ENCODE measurements at regions not wholly inside any gene's neighbourhood (a gene's known extent, or its start where the extent isn't known, plus 50 kb on each side); places are given as distances from the start of the nearest gene placed in this dataset.

DNA sequence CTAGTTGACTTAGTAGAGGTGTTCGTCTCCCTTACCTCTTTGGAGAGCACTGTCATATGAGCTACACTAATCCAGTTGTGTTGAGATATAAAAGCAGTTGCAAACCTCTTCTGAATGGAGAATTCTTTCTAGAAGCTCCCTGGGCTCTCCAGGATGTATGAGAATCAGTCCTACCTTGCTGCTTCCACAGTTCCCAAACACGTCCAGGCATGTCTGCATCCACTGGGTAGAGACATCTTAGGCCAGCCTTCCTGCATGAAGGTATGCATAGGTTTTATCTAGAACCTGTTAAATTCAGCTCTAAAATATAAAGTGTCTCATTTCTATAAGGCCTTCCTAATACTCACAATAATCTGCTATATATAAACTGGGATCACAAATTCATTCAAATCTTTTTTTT is 297.7 kb downstream of the CDC5L start:
- DNase-seq: no peak

DNA sequence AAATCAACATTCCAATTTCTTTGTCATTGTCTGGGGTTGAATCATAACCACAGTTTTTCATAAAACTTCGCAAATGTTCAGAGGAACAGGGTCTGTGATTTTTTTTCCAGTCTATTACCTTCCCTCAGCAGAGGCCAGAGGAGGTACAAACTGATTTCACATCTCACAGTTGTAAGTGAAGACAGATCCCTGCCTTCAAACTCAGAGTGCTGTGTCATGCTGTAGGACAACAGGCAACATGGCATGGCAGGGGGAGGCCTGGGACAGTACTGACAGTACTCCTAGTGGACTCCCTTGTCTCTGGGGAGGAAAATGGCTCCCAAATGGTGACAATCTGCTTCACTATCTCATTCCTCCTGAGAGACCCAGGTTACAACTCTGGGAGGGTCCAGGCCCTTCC is 308.6 kb downstream of the CDC5L start:
- no peak for DNase-seq

DNA sequence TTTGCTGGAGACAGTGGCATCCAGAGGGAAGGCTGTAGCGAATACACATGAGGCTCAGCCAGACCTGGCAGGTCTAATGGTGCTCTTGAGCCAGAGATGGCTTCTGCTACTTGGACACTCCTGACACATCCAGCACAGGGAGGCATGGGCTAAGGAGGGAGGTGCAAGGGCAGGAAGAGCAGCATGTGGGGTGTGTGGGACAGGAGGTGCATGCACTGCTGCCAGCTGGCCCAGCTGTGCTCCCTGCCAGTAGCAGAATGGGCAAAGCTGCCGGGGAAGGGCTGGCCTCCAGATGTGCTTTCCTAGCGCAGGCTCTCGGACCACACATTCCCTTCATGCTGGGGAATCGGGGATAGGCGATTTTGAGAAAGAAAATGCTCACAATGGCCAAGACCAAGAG is 309.2 kb downstream of the CDC5L start:
- no peak for DNase-seq

DNA sequence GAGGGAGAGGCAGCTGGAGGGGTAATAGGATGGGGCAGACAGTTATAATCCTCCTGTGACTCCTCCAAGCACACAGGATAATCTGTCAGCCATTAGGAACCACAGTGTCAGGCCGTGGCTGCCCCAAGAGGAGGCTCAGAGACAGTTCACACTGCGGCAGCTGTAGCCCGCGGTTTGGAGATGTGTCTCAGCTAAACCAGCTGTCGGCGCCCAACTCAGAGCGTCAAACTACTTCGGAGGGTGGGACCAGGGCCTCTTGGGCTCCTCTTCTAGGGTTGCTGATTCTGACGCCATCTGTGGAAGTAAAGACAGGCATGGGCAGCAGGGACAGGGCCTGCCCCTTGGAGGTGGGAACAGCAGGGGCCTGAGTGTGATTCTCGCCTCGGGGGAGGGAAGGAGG is 309.8 kb downstream of the CDC5L start:
- no peak for DNase-seq

GRCh38 chr6:44698602-44699001 is 311.1 kb downstream of the CDC5L start:
- DNase-seq: no peak

- no peak for DNase-seq
These were observed 311.6 kb downstream of the CDC5L start for GRCh38 chr6:44699082-44699481.

DNA sequence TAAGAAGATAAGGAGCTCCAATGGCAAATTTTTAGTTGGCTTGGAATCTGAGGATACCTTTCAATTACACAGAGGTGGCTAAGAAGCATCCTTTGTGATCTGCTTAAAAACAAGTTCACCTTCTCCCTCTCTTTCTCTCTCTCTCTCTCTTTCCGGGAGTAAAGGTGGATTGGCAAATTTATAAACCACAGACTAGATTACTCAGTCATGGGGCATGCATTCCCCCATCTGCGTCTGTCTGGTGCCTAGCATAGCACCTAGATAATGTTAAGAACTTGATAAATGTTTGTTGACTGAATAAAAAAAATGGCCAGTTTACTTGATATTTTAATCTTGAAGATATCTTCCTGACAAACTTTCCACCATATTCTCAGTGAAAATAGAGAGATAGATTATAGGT is 312.3 kb downstream of the CDC5L start:
- DNase-seq: no peak

DNA sequence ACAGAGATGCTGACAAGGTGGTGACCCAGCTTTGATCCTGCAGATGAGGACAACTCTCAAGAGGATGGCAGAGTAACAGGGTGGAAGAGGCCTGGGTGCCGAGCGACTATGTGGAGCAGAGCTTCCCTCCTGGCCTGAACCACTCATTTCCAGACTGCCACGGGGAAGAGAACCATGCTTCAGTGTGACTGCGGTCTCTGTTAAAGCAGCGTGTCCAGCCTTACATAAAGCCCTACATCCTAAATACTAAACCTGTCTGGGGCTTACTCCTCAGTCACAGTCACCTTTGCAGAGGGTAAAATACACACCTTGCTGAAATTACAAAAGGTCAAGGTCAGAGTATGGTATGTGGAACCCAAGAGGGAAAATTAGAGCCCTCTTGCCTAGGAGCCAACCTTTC is 312.9 kb downstream of the CDC5L start:
- no peak for DNase-seq

GRCh38 chr6:44701038-44701636 is 313.6 kb downstream of the CDC5L start:
- DNase-seq: no peak

GRCh38 chr6:44701637-44702101 is 314.2 kb downstream of the CDC5L start:
- no peak for DNase-seq

DNA sequence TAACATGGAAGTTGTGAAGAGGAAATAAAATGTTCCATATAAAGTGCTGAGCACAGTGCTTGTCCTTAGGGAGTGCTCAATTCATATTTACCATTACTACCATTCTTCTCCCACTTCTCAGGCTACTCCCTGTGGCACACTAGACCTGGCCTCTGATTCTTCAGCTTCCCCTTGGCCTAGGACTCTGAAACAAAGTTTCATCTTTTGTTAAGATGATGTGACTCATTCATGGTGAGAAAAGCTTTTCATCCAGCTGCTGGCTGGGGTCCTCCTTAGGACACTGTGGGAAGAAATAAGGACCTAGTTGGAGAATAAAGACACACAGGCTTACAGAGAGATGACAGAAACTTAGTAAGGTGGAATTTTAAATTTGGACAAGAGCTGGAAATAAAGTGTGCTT is 314.8 kb downstream of the CDC5L start:
- no peak for DNase-seq

GRCh38 chr6:44704240-44705150 is 317.0 kb downstream of the CDC5L start:
- no peak for DNase-seq

GRCh38 chr6:44705596-44705995 is 318.1 kb downstream of the CDC5L start:
- DNase-seq: no peak

GRCh38 chr6:44706011-44706410 is 318.5 kb downstream of the CDC5L start:
- no peak for DNase-seq

- DNase-seq: no peak
These were observed 320.7 kb downstream of the CDC5L start for GRCh38 chr6:44708208-44708607.

DNA sequence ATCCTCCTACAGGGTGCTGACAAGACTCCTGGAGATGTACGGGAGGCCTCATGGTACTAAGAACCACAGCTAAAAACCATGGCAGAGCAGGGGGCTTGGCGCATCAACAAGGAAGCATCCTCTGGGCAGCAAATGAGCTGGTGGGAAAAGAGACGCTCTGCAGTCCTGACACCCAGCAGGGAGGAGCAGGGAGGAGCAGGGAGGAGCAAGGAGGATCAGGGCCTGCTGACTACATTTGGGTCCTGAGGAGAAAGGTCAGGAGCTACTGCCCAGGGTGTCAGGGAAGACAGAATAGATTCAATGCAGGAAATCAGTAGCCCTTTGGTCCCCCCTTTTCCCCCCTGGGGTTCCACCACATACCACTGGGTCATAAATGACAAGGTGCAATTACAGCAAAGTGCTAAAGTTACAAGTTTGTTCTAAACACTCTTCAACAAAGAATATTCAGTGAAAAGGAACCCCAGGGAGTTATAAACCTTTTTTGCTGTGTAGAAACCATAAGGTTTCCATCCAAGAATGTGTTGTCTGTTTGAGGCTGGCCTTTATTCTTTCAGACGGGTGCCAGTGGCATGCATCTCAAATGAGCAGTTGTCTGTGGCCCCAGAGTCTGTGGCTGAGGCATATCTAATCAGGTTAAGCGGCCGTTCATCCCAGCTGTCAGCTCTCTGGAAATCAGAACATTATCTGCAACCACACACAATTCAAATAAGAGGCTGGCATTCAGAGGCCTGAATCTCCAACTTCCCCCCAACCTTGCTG is 325.0 kb downstream of the CDC5L start:
- no peak for DNase-seq

DNA sequence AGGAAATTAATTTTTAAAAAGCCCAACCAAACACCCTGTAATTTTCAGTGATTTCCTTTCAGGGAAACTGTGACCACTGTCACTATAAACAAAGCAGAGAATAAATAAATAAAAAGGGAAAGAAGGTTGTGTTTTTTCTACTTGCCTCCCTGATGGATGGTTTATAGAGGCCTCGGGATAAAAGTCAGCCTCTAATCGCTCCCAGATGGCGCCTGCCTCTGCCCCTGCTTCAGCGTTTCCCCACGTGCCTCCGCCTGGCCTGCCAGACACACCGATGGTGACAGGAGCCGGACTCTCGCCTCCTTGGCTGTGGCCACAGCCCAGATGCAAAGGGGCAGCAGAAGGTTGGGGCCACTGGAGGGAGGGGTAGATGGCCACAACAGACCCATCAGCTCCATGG is 327.7 kb downstream of the CDC5L start:
- no peak for DNase-seq

DNA sequence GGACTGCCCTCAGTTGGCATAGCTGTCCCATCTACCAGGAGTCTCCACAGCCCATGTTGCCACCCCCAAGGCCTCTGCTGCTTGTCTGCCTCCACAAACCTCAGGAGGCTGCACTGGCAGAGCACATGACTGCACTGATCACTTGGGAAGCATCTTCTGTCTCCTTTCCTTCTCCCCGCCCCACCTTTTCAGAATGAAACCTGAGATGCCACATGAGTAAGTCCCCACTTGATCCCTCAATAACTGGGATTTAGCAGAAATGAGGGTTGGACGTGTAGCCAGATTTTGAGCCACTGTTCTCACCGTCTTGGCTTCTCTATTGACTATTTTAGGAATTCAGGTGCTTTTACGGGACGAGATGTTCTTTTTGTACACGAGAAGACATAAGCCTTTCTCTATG is 328.4 kb downstream of the CDC5L start:
- DNase-seq: no peak

DNA sequence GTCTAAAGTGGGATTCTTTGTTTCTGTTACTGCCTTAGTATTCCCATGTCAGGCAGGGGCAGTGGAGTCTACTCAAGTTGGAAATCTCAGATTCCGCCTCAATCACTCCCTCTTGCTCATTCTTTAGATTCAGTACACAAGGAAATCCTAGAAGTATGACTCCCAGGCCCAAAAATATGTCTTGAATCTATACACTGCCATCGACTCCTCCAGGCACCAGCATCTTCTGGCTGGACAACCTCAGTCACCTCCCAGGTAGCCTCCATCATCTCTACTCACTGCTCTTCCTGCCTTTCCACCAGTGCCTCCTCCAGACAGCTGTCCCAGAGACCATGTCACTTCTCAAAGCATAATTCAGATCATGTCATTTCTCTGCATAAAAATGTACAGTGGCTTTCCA is 329.9 kb downstream of the CDC5L start:
- no peak for DNase-seq

DNA sequence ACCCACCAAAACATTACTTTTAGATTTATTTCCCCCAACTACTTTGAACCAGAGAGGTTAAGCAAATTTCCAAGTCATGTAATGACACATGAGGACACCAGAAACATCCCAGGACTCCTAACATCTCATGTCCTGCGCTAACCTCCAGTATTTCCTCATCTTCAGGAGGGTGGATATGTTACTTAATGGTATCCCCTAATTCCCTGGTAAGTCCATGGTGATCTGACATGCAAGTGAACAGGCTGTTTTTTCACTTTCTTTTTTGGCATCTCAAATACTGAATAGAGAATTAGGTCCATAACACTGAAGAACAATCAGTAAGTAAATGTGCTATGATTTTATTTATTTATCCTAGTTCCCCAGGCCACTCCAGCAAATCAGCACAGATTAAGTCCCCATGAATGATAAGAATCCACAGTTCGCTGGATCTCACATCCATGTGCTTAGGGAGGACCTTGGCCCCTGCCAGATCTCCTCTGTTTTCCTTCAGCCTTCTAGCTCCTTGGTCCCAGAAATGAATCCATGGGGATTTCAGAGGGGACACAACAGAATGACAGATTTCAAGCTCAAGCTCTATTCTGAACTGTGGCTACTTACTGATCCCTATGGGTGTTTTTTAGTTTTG is 334.6 kb downstream of the CDC5L start:
- no peak for DNase-seq

- DNase-seq: no peak
These were observed 335.2 kb downstream of the CDC5L start for GRCh38 chr6:44722736-44723135.

- DNase-seq: no peak
These were observed 336.1 kb downstream of the CDC5L start for GRCh38 chr6:44723439-44724197.

DNA sequence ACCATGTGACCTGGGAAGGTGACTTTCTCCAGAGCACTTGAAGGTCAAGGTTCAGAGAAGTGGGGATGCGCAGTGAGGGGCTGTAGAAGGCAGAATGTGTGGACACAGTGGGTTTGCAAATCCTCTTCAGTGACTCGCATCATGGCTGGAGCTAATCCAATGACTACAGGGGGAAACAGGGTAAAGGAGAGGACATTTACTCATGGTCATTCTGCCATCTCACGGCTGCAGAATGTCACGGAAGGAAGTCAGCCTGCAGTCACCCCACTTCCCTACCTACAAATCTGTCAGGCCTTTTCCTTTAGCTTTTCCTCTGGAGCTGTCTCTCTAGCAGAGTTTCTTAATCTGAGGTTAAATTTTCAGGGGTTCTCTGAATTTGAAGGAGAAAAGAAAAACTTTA is 337.6 kb downstream of the CDC5L start:
- no peak for DNase-seq

Data from GF-D8 (cell line).